ENCODE measurements at regions not wholly inside any gene's neighbourhood (a gene's known extent, or its start where the extent isn't known, plus 50 kb on each side); places are given as distances from the start of the nearest gene placed in this dataset.

DNA sequence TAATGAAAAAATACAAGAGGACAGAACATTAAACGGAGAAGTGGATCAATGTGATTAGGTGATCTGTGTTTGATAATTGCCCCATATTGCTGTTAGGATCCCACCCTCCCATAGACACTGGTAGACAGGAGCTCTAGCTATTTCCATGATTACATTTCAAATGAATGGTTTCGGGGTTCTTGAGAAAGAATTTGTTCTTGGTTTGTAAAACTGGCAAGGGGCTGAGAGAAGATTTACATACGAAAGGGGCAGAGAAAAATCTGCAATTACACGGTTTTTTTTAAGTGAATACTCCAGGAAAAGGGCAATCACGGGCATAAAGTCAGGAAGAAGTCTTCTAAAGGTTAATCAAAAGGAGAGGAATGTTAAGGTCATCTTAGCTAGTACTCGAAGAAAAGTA lies 2125.7 kb upstream of the PCDH20 start:
- TF ChIP-seq, protein P1, sequence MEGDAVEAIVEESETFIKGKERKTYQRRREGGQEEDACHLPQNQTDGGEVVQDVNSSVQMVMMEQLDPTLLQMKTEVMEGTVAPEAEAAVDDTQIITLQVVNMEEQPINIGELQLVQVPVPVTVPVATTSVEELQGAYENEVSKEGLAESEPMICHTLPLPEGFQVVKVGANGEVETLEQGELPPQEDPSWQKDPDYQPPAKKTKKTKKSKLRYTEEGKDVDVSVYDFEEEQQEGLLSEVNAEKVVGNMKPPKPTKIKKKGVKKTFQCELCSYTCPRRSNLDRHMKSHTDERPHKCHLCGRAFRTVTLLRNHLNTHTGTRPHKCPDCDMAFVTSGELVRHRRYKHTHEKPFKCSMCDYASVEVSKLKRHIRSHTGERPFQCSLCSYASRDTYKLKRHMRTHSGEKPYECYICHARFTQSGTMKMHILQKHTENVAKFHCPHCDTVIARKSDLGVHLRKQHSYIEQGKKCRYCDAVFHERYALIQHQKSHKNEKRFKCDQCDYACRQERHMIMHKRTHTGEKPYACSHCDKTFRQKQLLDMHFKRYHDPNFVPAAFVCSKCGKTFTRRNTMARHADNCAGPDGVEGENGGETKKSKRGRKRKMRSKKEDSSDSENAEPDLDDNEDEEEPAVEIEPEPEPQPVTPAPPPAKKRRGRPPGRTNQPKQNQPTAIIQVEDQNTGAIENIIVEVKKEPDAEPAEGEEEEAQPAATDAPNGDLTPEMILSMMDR (conservative IDR thresholded peaks at IDR 0.05; ENCODE audit: low read depth, low read length), result no peak
- TF ChIP-seq SMC3 (IDR thresholded peaks at IDR 0.05; ENCODE audit: low read depth, low read length), result no peak
- TF ChIP-seq RAD21 (IDR thresholded peaks at IDR 0.05; ENCODE audit: low read length), result no peak
- TF ChIP-seq MAZ (IDR thresholded peaks at IDR 0.05; ENCODE audit: borderline replicate concordance, low read depth, low read length), result no peak
- no peak for TF ChIP-seq RCOR1 (IDR thresholded peaks at IDR 0.05; ENCODE audit: insufficient replicate concordance, low read length)
